Endothelial cell of hepatic sinusoid (primary cell): ENCODE measurements at regions not wholly inside any gene's neighbourhood (a gene's known extent, or its start where the extent isn't known, plus 50 kb on each side); places are given as distances from the start of the nearest gene placed in this dataset.
"Not testable (repeated sequence)": the region's sequence is repeated elsewhere in the genome, so short reads cannot be mapped to it uniquely, and the experiment has no call there.

Experiments used
- in situ Hi-C: cut with HindIII; loops from 2 replicates; pipeline ENCODE4 v1.10.0; 2017; ENCODE audit warnings: low sequenced_read_pairs

DNA sequence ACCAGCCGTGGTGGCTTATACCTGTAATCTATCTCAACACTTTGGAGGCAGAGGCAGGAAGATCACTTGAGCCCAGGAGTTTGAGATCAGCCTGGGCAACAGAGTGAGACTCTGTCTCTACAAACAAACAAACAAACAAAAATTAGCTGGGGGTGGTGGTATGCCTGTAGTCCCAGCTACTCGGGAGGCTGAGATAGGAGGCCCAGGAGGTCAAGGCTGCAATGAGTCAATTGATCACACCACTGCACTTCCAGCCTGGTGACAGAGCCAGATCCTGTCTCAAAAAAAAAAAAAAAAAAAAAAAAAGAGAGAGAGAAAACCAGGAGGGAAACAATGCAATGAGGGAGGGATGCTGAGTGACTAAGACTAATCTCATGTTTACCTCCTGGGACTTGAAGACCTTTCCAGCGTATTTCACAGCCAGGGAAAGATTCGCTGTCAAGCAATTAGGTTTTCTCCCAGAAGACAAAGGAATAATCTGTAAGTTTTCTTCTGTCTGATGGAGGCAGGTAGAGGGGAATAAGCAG is 51.1 kb upstream of the MIER3 start:
- in situ Hi-C loops, result no loop called here

DNA sequence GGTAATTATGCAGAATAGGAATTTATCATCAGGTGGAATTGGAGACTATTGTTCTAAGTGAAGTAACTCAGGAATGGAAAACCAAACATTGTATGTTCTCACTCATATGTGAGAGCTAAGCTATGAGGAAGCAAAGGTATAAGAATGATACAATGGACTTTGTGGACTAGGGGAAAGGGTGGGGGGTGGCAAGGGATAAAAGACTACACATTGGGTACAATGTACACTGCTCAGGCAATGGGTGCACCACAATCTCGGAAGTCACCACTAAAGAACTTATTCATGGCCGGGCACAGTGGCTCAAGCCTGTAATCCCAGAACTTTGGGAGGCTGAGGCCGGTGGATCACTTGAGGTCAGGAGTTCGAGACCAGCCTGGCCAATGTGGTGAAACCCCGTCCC is 51.6 kb upstream of the MIER3 start:
- in situ Hi-C loops, result not testable (repeated sequence)

DNA sequence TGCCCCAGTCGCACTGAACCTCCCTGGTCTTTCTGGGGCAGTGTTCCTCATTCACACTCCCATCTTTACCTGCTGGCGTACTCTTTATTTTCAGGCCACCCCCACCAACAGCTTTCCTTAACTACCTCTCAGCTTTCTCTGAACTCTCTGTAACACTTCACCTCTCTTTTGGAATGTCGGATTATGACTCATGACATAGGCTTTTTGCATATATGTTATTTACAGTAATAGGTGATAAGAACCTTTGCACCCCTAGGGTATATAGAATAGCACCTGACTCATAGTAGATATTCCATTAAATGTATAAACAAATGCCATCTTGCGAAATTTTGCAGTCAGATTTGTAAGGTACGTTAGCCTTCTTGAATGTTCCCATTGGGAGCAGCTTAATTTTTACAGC is 52.9 kb upstream of the MIER3 start:
- in situ Hi-C loops, result no loop called here

DNA sequence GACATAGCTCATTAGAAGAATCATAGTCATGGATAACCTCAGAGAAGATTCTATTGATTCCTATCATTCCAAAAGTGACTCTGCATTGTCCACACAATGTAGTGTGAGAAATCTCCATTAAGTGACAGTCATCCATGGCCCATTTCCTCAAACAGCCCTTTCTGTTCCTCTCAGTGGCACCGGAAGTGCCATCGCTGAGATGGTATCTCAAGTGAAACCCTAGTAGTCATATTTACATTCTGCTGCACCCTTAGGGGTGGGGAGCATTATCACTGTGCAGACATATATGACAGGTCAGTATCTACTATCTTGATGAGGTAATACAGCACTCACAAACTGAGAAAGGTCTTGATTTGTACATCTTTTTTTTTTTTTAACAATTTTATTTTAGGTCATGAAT is 55.4 kb upstream of the MIER3 start:
- in situ Hi-C loops, result no loop called here

DNA sequence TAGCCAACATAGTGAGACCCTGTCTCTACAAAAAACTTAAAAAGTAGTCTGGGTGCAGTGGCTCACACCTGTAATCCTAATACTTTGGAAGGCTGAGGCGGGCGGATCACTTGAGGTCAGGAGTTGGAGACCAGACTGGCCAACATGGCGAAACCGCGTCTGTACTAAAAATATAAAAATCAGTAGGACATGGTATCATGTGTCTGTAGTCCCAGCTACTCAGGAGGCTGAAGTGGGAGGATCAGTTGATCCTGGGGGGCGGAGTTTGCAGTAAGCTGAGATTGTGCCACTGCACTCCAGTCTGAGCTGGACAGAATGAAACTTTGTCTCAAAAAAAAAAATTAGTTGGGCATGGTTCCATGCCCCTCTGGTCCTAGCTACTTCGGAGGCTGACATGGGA is 57.9 kb upstream of the MIER3 start:
- in situ Hi-C loops, result loop anchor here (5.0 kb wide), 1 partner anchor 42 kb away; no protein-coding TSS in a partner anchor

DNA sequence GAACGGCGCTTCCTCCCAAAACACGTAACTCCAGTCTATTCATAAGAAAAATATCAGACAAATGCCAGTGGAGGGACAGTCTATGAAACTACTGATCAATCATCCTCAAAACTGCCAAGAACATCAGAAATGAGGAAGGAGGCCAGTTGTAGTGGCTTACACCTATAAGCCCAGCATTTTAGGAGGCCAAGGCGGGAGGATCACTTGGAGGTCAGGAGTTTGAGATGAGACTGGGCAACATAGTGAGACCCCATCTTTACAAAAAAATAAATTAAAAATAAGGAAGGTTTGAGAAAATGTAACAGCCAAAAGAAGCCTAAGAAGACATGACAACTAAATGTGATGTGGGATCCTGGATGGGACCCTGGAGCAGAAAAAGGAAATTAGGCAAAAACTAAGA is 58.9 kb upstream of the MIER3 start:
- in situ Hi-C loops, result loop anchor here (5.0 kb wide), 1 partner anchor 42 kb away; no protein-coding TSS in a partner anchor

DNA sequence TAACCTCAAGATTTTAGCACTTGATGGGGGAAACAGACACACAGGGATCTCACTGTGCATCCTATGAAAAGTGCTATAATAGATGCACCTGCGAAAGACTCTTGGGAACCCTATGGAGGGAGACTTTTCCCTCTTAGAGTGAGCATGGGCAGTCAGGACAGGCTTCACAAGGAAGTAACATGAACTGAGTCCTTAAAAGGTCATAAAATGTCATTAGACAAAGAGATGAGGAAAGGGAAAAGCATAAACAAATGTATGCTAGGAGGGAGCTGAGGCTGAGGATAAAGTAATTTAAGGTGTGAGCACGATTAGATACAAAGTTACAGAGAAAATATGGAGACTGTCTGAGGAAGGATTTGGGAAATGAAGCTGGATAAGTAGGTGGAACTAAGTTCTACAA is 60.6 kb upstream of the MIER3 start:
- in situ Hi-C loops, result loop anchor here (5.0 kb wide), 1 partner anchor 40 kb away; no protein-coding TSS in a partner anchor

DNA sequence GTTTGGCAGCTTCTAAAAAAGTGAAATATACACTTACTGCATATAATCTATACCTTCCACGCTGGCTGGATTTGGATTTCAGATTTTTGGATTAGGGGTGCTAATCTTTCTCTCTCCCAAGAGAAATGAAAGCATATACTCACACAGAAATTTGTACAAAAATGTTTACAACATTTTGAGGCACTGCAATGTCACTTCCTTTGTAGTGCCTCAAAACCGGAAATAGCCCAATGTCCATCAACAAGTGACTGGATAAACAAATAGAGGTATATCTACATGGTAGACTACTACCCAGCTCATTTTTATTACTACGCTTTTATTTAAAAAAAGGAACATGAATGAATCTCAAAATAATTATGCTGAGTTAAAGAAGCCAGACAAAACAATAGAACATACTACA is 74.0 kb upstream of the MIER3 start:
- in situ Hi-C loops, result no loop called here

DNA sequence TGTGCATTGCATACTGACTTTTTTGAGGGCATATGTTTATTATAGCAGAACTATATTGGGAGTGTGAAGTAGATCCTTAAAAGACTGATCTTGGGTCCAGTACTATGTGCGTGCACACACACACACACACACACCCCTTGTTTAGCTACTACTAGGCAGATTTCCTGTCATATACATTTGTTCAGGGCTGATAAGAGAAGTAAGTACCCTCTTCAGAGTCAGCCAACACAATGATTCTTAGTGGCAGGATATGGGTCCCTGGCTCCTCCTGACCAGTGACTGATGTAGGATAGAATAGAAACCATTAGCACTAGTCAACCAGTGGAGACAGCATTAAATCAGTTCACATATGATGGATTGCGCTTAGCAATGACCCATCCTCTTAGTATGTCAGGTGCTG is 76.2 kb upstream of the MIER3 start:
- in situ Hi-C loops, result no loop called here

DNA sequence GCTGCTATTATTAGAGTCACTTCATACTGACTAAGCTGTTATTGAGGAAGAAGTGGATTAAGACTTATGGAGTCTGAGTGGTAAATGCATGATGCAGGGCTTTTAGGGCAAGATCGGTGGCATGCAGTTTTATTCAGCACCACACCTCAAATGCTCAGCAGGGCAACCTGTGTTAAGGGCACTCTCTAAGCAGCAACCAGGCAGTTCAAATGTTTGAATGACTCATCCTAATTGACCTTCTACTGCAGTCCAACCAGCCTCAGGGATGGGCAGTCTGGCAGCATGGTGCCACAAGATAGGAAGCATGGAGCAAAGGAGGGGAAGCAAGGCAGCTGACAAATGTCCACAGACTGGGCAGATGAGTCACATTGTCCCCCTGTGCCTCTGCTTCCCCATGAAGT is 80.2 kb upstream of the MIER3 start:
- in situ Hi-C loops, result no loop called here

DNA sequence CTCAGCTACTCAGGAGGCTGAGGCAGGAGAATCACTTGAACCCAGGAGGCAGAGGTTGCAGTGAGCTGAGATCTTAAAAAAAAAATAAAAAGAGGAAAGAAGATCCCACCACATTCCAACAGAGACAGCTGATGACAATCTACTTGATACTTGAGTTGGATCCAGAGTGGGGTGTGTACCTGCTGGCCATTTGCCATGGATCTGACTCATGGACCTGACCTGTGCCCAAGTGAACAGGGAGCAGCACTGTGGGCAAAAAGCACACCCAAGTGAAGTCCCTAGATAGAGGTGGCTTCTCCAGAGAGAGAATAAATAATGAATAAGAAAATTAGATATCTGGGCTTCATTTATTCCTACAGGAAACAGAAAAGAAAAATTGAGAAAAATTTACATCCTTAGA is 81.2 kb upstream of the MIER3 start:
- in situ Hi-C loops, result no loop called here

DNA sequence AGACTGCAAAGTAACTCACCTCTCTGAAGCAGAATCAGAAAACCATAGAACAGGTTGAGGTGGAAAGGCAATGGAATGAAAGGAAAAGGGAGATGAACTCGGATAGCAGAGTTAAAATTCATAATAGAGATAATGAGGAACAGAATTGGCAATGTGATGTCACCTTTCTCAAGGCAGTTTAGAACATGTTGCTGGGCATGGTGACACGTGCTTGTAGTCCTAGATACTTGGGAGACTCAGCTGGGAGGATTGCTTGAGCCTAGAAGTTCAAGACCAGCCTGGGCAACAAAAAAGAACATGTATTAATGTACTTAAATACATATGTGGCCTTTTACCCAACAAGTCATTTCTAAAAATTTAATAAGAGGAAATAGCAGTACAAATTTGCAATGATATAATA is 81.6 kb upstream of the MIER3 start:
- in situ Hi-C loops, result no loop called here

DNA sequence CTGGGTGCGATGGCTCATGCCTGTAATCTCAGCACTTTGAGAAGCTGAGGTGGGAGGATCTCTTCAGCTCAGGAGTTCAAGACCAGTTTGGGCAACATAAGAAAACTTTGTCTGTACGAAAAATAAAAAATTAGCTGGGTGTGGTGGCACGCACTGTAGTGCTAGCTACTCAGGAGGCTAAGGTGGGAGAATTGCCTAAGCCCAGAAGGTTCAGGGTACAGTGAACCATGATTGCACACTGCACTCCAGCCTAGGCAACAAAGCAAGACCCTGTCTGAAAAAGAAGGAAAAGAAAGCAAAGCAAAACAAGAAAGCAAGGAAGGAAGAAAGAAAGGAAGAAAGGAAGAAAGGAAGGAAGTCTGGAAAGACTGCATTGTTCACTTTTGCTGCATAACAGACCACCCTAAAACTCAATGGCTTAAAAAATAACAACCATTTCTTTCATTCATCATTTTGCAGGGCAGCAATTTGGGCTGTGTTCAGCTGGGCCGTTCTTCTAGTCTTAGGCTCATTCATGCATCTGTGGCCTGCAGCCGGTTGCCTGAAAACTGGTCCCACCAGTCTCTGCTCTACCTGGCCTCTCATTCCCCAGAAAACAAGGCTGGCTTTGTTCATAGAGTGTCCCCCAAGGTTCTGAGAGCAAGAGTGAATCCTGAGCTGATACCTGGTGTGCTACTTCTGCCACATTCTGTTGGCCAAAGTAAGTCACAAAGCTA is 82.4 kb upstream of the MIER3 start:
- in situ Hi-C loops, result no loop called here

DNA sequence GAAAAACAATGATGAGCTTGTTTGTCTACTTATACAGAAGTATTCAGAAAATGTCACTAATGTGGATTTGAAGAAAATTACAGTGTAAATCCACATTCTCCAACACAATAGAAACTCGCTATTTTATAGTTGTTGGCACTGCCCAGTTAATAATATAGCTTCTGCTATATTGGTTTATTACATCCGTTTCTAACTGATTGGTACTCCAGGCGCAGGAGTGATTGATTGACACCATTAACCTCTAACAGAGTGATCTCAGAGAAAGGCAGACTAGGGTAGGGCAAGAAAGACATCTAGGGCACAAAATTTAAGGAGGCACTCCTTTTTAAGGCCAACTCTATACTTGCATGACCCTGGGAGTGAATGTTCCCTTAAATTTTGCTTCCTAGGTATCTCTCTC is 84.0 kb upstream of the MIER3 start:
- in situ Hi-C loops, result no loop called here

DNA sequence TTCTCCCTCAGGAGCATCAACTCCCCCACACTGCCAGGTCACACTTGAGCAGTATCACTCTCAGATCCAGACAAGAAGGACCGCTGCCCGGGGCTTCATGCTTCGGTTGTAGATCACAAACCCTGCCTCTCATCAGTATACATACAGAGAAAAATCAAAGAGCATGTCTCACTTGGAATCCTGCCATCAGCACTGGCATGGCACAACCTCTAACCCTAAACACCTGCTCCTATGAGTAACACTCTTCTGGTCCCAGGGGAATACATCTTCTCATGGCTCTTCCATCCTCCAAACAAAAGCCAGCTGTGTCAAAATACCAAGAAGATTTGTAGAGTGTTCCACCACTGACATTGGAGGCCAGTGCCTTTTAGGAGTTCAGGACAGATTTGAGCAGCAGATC is 84.8 kb upstream of the MIER3 start:
- in situ Hi-C loops, result no loop called here

DNA sequence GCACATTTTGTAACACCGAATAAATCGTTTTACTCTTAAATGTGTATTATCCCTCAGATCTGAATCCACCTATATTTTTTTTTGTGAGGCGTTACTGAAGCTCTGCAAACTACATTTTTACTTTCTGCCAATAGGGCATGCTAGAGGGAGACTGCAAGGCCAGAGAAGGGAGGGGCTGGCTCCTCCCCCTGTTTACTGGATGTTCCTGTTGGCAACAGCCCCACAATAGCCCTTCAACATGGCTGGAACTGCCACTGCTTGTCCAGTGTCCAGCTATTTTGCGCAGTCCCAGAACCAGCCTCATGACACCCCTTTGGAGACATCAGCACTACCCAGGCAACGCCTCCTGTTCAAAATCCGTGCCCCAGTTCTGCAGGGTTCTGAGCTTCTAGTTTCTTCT is 85.4 kb upstream of the MIER3 start:
- in situ Hi-C loops, result no loop called here

DNA sequence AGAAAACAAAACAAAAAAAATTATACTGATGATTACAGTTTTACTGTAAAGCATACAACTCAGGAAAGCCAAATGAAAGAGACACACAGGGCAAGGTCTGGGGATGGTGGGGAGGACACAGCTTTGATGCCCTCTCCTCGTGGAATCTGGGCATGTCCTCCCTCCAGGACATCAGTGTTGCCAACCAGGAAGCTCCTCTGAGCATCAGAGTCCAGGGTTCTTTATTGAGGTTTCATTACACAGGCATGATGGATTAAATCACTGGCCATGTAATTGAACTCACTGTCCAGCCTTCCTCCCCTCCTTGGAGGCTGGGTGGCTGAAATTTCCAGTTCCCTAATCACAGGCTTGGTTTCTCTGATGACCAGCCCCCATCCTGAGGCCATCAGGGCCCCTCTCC is 89.6 kb upstream of the MIER3 start:
- in situ Hi-C loops, result no loop called here

DNA sequence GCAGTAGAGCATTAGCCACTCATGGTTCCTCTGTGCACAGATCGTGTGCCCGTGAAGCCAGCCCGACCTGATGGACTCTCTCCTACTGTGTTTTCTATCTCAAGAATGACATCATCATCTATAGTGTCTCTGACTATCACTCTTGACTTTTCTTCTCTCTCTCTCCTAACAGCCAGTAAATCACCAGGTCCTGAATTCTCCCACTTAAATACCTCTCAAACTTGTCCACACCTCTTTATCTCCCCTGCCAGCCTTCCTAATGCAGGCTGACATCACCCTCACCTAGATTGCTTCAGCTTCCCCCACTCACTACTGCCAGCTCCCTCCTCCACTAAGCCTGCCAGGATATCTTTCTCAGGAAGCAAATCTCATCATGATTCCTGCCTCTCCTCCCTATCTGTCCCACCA is 90.6 kb upstream of the MIER3 start:
- in situ Hi-C loops, result no loop called here

DNA sequence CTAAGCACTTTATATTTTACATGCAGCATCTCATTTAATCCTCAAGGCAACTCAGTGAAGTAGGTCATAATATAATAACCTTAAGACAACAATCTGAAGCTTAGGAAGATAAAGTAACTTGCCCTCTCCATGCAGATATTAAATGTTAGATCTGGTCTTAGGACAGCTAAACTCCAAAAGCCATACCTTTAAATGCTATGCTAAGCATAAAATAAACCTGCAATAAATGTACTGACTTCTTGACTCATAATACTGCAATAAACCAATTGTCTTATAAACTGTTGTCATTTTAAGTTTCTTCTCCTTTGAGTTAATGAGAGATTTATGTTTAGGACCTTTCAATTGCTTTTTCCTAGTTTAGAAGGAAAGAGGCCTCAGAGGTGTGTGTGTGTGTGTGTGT is 102.2 kb upstream of the MIER3 start:
- in situ Hi-C loops, result loop anchor here (5.0 kb wide), 1 partner anchor 42 kb away; no protein-coding TSS in a partner anchor

DNA sequence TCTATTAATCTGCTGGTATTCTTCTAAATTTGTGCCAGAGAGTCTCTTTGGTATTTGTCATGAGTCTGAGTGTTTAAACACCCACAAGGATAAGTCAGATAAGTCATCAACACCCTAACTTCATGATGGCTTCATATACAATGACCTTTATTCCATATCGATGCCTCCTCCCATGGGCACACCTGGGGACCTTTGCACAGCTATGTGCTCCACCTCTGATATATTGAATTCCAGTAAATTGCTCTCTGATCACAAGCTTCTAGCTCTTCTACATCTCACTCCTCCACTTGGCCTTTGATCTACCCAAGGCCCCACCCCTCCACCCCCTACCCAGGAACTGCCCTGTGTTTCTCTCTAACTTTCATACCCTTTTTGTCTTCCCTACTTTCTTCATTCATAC is 102.7 kb upstream of the MIER3 start:
- in situ Hi-C loops, result loop anchor here (5.0 kb wide), 1 partner anchor 42 kb away; no protein-coding TSS in a partner anchor

DNA sequence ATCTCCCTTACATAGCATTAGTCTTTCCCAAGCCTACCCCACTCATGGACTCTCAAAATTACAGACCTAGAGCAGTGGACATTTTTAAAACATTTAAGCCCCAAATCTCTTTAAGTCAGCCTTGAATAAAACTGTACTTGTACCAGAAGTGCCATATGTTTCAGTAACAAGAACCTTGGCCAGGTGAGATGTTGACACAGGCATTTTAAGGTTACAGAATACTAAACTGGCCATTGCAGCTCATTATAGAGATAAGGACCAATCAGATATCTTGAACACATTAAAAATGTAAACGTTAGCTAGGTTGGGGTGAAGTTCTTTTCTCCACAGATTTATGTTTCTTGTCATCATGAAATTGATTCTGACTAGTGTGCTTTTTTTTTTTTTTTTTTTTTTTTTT is 103.8 kb upstream of the MIER3 start:
- in situ Hi-C loops, result no loop called here

DNA sequence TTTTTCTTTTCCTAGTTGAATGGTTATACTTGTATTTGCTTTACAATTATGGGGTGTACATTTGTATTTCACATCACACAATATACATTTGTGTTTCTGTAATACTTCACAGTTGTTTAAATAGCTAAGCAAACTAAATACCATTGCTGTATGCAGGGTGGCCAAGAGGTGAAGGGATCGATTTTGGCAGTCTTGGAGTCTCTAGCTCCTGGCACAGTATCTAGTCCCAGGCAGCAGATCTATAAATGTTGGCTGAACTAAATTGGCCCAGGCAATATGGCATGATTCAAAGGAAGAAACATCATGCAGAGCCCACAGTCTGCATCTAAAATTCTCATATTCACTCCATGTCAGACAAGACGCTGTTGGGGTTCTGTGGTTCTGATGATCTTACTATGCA is 110.1 kb upstream of the GPBP1 start:
- in situ Hi-C loops, result no loop called here
